Keratinocyte (primary cell): ENCODE measurements at regions not wholly inside any gene's neighbourhood (a gene's known extent, or its start where the extent isn't known, plus 50 kb on each side); places are given as distances from the start of the nearest gene placed in this dataset.

Experiments
- DNase-seq: peaks from one replicate; pipeline ENCODE4 v3.0.0-alpha.2; 2011; ENCODE audit warnings: low read depth, missing footprints, low spot score
- FAIRE-seq: peaks from 2 replicates; lab custom pipeline; 2011; peaks lifted over from hg19 to GRCh38; lab: Jason Lieb, UNC
- H2AFZ ChIP-seq: 2 replicates; pipeline ENCODE4 v1.6.0; 2012; ENCODE audit warnings: low read length, control low read depth, inconsistent platforms; ENCODE audit not compliant: control insufficient read depth
- H3K27ac ChIP-seq: 2 replicates; pipeline ENCODE4 v1.5.1; 2011; ENCODE audit warnings: low read length; ENCODE audit not compliant: control insufficient read depth, insufficient read depth
- H3K27me3 ChIP-seq: 3 replicates; pipeline ENCODE4 v1.6.0; 2011; ENCODE audit warnings: low read length; ENCODE audit not compliant: control insufficient read depth, insufficient read depth; ENCODE audit errors: extremely low read depth
- H3K36me3 ChIP-seq, 2 experiments: 2 replicates in 1 of 2; 3 replicates in 1 of 2; pipeline ENCODE4 v1.5.1; 2011; ENCODE audit warnings: low read length in 2 of 2, mild to moderate bottlenecking in 1 of 2; ENCODE audit not compliant: control insufficient read depth in 2 of 2, insufficient read depth in 2 of 2; ENCODE audit errors: extremely low read depth in 1 of 2
- H3K4me1 ChIP-seq: 3 replicates; pipeline ENCODE4 v1.5.1; 2011; ENCODE audit warnings: low read length; ENCODE audit not compliant: control insufficient read depth, insufficient read depth; ENCODE audit errors: extremely low read depth
- H3K4me2 ChIP-seq: 3 replicates; pipeline ENCODE4 v1.6.0; 2011; ENCODE audit warnings: low read depth, low read length; ENCODE audit not compliant: control insufficient read depth, insufficient read depth; ENCODE audit errors: extremely low read depth
- H3K4me3 ChIP-seq, 3 experiments: fragments of 200-600 bp in 1 of 3; sonication (generic) in 1 of 3; 2 replicates in 2 of 3; 3 replicates in 1 of 3; pipeline ENCODE4 v1.5.1; 2011 to 2016; ENCODE audit warnings: low read length in 3 of 3, mild to moderate bottlenecking in 3 of 3, control low read depth in 2 of 3, inconsistent platforms in 1 of 3, low read depth in 1 of 3, mixed read lengths in 1 of 3, mixed run types in 1 of 3, moderate library complexity in 1 of 3; ENCODE audit not compliant: control insufficient read depth in 2 of 3, insufficient read depth in 2 of 3; ENCODE audit errors: extremely low read depth in 1 of 3
- H3K79me2 ChIP-seq: 2 replicates; pipeline ENCODE4 v1.6.0; 2012; ENCODE audit warnings: low read length; ENCODE audit not compliant: control insufficient read depth, insufficient read depth
- H3K9ac ChIP-seq: 3 replicates; pipeline ENCODE4 v1.6.0; 2011; ENCODE audit warnings: low read length; ENCODE audit not compliant: control insufficient read depth, insufficient read depth; ENCODE audit errors: extremely low read depth
- H3K9me1 ChIP-seq: 3 replicates; pipeline ENCODE4 v1.6.0; 2011; ENCODE audit warnings: low read length; ENCODE audit not compliant: control insufficient read depth, insufficient read depth; ENCODE audit errors: extremely low read depth
- H3K9me3 ChIP-seq: 2 replicates; pipeline ENCODE4 v1.5.1; 2012; ENCODE audit warnings: low read depth, low read length; ENCODE audit not compliant: control insufficient read depth
- H4K20me1 ChIP-seq: 3 replicates; pipeline ENCODE4 v1.6.0; 2011; ENCODE audit warnings: low read length; ENCODE audit not compliant: control insufficient read depth, insufficient read depth; ENCODE audit errors: extremely low read depth
- CTCF ChIP-seq, 3 experiments: IDR thresholded peaks in 1 of 3; conservative IDR thresholded peaks in 1 of 3; optimal IDR thresholded peaks in 1 of 3; 2 replicates in 2 of 3; 3 replicates in 1 of 3; pipeline versions ENCODE3 to v1.5.1; 2011; ENCODE audit warnings: low read length in 3 of 3, mild to moderate bottlenecking in 3 of 3, moderate library complexity in 2 of 3, control low read depth in 1 of 3, inconsistent platforms in 1 of 3; ENCODE audit not compliant: insufficient read depth in 2 of 3; ENCODE audit errors: extremely low read depth in 1 of 3
- EZH2 ChIP-seq: IDR thresholded peaks from one replicate; pipeline ENCODE4 v1.6.1; 2012; ENCODE audit warnings: inconsistent platforms, mild to moderate bottlenecking, low read length, moderate library complexity
- dilution Hi-C: fragments of 300-500 bp; cut with MboI; formaldehyde crosslinking; loops from one replicate; pipeline ENCODE4 v1.7.0; 2020; ENCODE audit warnings: low sequenced_read_pairs; ENCODE audit not compliant: extremely low pct_ligation_motif_present

- Histone ChIP-seq H2AFZ (no peak overlapping the region), H4K20me1 (no peaks in the 10 kb centered on the region), H3K4me2 (no peak overlapping the region), H3K9ac (no peak overlapping the region), H3K9me3 (no peaks in the 10 kb centered on the region), H3K27ac (no peak overlapping the region), H3K36me3 (no peaks in the 10 kb centered on the region), H3K4me1 (no peaks in the 10 kb centered on the region), H3K4me3 (no peak overlapping the region), H3K9me1 (no peaks in the 10 kb centered on the region), H3K79me2 (no peaks in the 10 kb centered on the region), H3K27me3 (no peaks in the 10 kb centered on the region)
- no peak for TF ChIP-seq EZH2
- no peak for TF ChIP-seq CTCF (optimal IDR thresholded peaks at IDR 0.05 in 1 of 3, IDR thresholded peaks at IDR 0.05 in 1 of 3, conservative IDR thresholded peaks at IDR 0.05 in 1 of 3; ENCODE audit: extremely low read depth in 1 of 3, insufficient read depth in 2 of 3, low read length in 3 of 3)
- no peak for FAIRE-seq
- DNase-seq: no peak
- dilution Hi-C loops: no loop called here
Observed at GRCh38 chr2:56464613-56465012, 280.8 kb downstream of the CCDC85A start.

- no peak overlapping the region for H3K27ac ChIP-seq
- no peaks in the 10 kb centered on the region for H3K36me3 ChIP-seq
- dilution Hi-C loops: no loop called here
- FAIRE-seq: no peak
- no peaks in the 10 kb centered on the region for H3K4me1 ChIP-seq
- H3K27me3 ChIP-seq: no peaks in the 10 kb centered on the region
- no peaks in the 10 kb centered on the region for H3K9me3 ChIP-seq
- no peak overlapping the region for H3K9ac ChIP-seq
- no peak overlapping the region for H2AFZ ChIP-seq
- H3K79me2 ChIP-seq: no peaks in the 10 kb centered on the region
- DNase-seq: no peak
- H3K4me2 ChIP-seq: no peak overlapping the region
- no peak overlapping the region for H3K4me3 ChIP-seq
- no peaks in the 10 kb centered on the region for H3K9me1 ChIP-seq
- no peaks in the 10 kb centered on the region for H4K20me1 ChIP-seq
- no peak for TF ChIP-seq CTCF (optimal IDR thresholded peaks at IDR 0.05 in 1 of 3, IDR thresholded peaks at IDR 0.05 in 1 of 3, conservative IDR thresholded peaks at IDR 0.05 in 1 of 3; ENCODE audit: extremely low read depth in 1 of 3, insufficient read depth in 2 of 3, low read length in 3 of 3)
- no peak for TF ChIP-seq EZH2
Observed at GRCh38 chr2:56465491-56465890, 281.7 kb downstream of the CCDC85A start.
